ENCODE measurements at regions not wholly inside any gene's neighbourhood (a gene's known extent, or its start where the extent isn't known, plus 50 kb on each side); places are given as distances from the start of the nearest gene placed in this dataset.
"Not testable (repeated sequence)": the region's sequence is repeated elsewhere in the genome, so short reads cannot be mapped to it uniquely, and the experiment has no call there.

DNA sequence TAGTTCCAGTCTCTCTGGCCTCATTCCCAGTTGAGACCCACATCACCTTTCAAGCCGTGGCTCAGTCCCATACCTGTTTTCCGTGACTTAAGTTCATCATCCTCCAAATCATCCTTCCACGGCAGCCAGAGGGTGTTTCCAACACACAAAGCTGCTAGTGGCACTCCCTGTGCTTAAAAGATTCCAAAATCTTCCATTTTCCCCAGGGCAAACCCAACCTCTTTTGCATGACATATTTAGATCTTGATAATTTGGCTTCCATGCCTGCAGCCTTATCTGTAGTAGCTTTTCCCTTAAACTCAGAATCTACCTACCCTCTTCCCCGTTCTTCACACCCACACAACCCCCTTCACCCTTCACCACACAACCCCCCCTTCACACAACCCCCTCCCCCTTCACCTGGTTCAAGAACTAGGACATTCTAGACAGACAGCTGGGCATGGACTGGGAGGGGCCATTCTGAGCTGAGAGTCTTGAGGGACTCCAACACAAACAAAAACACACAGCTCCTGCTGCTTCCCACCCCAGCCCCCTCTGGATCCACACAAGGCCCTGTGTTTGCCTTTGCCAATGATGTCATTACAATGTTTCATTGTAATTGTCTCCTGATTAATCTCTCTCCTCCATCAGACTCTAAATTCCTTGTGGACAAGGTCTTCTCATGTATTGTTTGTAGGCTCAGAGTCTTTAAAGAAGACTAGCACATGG lies 268.2 kb downstream of the SH3GL2 start:
- DNase-seq (ENCODE audit: low spot score): no peak

- DNase-seq (ENCODE audit: low spot score): no peak
Measured at GRCh38 chr9:17847908-17848307, 269.0 kb downstream of the SH3GL2 start.

DNA sequence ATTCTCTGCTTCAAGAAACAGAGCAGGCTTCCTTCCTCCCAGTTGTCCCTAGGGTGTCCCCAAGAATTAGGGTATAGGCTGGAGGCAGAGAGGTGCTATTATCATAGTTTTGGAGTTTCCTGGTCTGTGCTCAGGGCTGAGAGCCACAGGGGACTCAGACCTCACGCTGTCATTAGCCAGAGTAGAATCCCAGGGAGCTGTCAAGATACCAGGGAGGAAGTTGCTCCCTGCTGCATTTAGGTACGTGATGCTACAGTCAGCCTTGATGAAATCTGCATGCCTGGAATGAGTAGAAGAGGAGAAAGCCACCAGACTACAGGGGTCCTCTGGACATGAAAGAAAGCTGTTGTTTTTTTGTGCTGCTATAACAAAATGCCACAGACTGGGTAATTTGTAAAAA lies 273.2 kb downstream of the SH3GL2 start:
- DNase-seq (ENCODE audit: low spot score): no peak

DNA sequence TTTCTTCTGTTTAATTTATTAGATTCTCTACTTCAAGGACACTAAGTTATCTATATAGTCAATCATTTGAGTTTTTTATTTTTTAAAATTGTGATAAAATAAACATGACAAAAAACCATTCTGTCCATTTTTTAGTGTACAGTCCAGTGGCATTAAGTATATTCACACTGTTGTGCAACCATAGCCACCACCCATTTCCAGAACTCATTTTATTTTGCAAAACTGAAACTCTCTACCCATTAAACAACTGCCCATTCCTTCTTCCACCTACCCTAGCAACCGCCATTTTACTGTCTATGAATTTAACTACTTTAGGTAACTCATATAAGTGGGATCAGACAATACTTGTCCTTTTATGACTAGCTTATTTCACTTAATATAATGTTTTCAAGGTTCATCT lies 275.6 kb downstream of the SH3GL2 start:
- DNase-seq (ENCODE audit: low spot score): no peak

GRCh38 chr9:17856995-17857394 lies 278.1 kb downstream of the SH3GL2 start:
- DNase-seq (ENCODE audit: low spot score): no peak

DNA sequence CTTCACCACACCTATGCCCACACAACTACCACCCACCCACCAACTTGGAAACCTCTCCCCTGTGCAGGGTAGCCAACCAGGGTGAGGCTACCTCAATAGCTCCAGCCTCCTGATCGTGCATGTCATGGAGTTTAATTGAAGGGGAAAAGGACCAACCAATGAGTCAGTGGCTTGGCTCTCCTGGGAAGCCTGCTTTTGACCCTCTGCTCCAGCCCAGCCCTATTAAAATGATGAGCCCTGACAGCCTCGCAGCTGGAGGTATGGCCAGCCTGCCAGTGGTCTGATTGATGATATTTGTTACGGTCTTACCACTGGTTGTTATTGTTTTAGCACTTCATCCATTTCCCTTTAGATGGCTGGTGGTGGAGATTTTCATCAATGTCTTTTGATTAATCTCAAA lies 280.4 kb downstream of the SH3GL2 start:
- DNase-seq (ENCODE audit: low spot score): no peak

GRCh38 chr9:17859987-17860386 lies 281.1 kb downstream of the SH3GL2 start:
- no peak for DNase-seq (ENCODE audit: low spot score)

DNA sequence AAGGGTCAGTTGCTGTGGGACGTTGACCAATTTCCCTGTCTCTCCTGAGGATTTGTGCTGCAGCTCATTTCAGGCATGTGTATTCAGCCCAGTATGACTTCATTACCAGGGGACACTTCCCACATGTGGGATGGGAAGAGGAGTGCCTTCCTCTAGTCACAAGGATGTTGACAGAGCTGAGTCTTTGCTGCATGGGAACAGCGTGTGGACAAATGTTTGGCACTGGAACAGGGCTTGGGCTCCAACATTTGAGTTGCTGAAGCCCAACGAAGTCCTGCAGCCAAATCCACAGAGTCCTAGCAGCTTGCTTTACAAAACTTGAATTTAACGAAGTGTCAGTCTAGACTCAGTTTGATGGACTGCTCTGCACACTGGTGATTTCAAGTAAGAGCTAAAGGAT lies 283.2 kb downstream of the SH3GL2 start:
- no peak for DNase-seq (ENCODE audit: low spot score)

DNA sequence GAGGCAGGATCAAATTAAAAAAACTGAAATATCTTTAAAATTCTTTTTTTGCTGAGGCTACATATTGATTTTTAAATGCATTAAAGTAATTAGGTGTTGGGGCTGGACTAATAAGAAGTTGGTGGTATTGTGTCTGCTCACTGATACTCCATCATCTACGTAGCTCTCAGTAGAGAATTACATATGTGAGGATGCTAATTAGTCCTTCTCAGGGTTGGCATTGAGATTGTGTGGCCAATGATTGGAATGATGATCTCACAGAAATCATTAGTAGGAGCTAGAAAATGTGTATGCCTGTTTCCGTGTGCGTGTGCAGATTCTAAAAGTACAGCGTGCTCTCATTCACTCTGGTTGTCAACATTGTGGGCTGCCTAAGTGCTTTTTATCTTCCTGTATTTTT lies 283.8 kb downstream of the SH3GL2 start:
- DNase-seq (ENCODE audit: low spot score): no peak

- DNase-seq (ENCODE audit: low spot score): no peak
Measured at GRCh38 chr9:17863213-17863883, 284.5 kb downstream of the SH3GL2 start.

GRCh38 chr9:17863924-17864323 lies 285.1 kb downstream of the SH3GL2 start:
- DNase-seq (ENCODE audit: low spot score): no peak

- no peak for DNase-seq (ENCODE audit: low spot score)
Measured at GRCh38 chr9:17864951-17865350, 286.1 kb downstream of the SH3GL2 start.

- DNase-seq (ENCODE audit: low spot score): no peak
Measured at GRCh38 chr9:17865881-17866280, 287.0 kb downstream of the SH3GL2 start.

- DNase-seq (ENCODE audit: low spot score): no peak
Measured at GRCh38 chr9:17870722-17871121, 291.9 kb downstream of the SH3GL2 start.

GRCh38 chr9:17871213-17871890 lies 292.5 kb downstream of the SH3GL2 start:
- no peak for DNase-seq (ENCODE audit: low spot score)

DNA sequence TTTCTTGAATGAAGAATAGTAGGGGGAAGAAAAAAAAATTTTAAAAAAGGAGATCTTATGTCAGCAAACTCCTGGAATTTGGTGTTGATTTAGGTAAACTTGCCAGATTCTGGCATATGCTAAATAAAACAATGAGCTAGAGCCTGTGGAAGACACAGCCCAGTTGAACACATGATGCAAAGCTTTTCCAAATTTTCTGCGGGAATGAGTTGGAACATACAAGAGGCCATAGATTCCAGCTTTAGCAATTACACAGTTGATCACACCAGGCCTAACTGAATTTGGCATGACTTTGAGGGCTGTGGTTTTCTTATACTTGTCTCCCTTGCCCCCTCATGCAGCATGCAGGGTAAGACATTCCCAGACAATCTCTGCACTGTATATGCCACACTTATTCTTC lies 297.0 kb downstream of the SH3GL2 start:
- DNase-seq (ENCODE audit: low spot score): no peak

DNA sequence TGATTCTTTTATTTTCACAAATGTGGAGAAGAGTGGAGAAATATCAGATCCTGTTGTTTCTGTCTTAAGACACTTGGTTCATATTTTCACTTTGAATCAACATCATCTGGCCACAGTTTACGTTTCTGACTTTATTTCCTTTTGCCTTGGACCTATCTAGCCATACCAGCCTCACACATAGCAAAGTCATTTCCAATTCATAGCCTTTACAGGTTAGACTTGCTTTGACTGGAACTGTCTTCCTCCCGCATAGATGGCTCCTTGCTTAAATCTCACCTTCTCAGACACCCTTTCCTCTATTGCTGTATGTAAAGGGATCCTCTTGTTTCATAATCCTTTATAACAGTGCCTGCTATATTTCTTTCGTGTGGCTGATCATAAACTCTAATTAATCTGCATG lies 297.8 kb downstream of the SH3GL2 start:
- DNase-seq (ENCODE audit: low spot score): no peak

DNA sequence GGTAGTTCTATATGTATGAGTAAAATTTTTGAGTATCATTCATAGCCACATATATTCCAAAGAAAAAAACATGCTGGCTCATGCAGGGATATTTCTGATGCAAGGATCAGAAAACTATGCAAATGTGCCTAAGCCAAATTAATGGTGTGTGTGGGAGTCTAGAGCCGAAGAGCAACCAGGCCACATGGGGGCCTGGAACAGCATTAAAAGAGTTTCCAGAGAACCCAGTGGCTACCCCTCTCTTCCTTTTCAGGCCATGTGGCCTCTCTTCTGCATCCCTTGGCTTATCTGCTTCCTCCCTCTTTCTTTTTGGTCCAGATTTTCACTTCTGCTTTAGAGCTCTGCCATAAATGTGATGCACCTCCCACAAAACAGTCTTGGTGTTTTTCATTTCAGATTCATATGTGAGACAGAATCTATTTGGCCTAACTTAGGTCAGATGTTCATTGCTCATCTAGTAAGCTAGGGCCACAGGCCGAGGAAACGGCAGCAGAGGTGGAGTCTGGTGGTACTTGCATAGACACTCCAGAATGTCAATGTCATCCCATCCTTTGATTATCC lies 300.0 kb downstream of the SH3GL2 start:
- no peak for DNase-seq (ENCODE audit: low spot score)

- DNase-seq (ENCODE audit: low spot score): no peak
Measured at GRCh38 chr9:17881371-17881770, 302.5 kb downstream of the SH3GL2 start.

DNA sequence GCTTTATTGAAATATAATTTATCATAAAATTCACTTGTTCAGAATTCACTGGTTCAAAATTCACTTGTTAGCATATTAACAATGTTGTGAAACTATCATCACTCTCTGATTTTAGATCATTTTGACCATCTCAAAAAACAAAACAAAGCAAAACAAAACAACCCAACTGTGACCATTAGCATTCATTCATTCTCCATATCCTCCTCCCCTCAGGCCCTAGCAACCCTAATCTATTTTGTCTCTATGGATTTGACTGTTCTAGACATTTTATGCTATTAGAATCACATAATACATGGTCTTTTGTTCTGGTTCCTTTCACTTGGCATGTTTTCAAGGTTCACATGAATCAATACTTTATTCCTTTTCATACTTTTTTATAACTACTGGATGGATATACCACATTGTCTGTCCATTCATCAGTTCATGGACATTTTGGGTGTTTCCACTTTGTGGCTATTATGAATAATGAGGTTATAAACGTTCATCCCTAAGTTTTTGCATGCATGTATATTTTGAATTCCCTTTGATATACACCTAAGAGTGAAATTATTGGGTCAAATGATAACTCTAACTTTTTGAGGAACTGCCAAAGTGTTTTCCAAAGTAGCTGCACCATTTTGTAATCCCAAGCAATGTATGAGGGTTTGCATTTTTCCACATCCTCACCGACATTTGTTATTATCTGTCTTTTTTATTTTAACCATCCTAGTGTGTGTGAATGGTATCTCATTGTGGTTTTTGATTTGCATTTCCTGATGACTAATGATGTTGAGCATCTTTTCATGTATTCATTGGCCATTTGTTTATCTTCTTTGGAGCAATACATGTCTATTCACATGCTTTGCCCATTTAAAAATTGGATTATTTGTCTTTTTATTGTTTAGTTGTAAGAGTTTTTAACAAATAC lies 304.1 kb downstream of the SH3GL2 start:
- no peak for DNase-seq (ENCODE audit: low spot score)

GRCh38 chr9:17888066-17888465 lies 309.2 kb downstream of the SH3GL2 start:
- no peak for DNase-seq (ENCODE audit: low spot score)

DNA sequence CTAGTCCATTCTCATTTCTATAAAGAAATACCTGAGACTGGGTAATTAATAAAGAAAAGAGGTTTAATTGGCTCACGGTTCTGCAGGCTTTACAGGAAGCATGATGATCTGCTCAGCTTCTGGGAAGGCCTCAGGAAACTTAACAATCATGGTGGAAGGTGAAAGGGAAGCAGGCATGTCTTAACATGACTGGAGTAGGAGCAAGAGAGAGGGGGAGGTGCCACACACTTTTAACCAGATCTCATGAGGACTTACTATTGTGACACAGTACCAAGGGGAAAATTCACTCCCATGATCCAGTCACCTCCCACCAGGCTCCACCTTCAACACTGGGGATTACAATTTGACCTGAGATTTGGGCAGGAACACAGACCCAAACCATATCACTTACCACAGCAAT lies 310.1 kb downstream of the SH3GL2 start:
- DNase-seq (ENCODE audit: low spot score): not testable (repeated sequence)

All from pons (tissue), 1 donor.